ENCODE measurements at regions not wholly inside any gene's neighbourhood (a gene's known extent, or its start where the extent isn't known, plus 50 kb on each side); places are given as distances from the start of the nearest gene placed in this dataset.
"Not testable (repeated sequence)": the region's sequence is repeated elsewhere in the genome, so short reads cannot be mapped to it uniquely, and the experiment has no call there.

DNA sequence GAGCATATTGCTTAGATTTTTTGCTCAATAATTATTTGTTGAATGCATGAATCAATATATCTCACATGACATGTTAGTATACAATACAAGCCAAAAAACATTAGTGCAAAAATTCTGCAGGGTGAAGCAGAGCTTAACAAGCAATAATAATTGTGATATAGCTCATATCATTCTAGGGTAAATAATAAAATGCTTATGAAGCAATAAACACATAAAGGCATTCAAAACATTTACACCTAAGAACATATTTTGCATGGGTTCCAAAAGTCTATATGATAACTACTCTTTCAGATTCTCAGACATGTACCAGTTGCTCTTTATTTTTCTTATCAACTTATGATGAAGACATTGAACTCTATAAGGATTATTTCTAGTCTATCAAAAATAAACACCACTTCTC lies 886.2 kb downstream of the TRHDE start:
- Histone ChIP-seq H3K36me3 (no peaks in the 10 kb centered on the region), H3K27ac (no peak overlapping the region), H3K27me3 (no peaks in the 10 kb centered on the region), H3K9me3 (replicated peaks) (no peaks in the 10 kb centered on the region), H3K4me1 (no peaks in the 10 kb centered on the region), H3K4me3 (no peak overlapping the region)
- no peak for DNase-seq

DNA sequence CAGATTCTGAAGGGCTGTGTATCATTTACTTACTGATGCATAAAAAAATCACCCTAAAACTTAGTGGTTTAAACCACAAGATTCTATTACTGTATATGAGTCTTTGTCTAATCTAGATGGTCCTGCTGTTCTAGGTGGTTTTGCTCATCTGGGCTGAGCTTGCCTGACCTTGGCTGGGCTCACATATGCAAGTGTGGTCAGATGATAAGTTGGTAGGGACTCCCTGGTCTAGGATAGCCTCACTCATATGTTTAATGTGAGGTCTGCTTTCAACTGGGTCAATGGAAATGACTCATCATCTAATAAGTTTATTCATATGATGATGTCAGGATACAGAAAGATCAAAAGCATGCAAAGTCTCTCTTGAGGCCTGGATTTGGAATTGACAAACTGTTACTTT lies 887.8 kb downstream of the TRHDE start:
- no peaks in the 10 kb centered on the region for H3K9me3 ChIP-seq (replicated peaks)
- no peak overlapping the region for H3K4me3 ChIP-seq
- DNase-seq: peak in 1 of 2 experiments; percentile 10
- H3K27me3 ChIP-seq: no peaks in the 10 kb centered on the region
- H3K4me1 ChIP-seq: no peaks in the 10 kb centered on the region
- no peak overlapping the region for H3K27ac ChIP-seq
- no peaks in the 10 kb centered on the region for H3K36me3 ChIP-seq

DNA sequence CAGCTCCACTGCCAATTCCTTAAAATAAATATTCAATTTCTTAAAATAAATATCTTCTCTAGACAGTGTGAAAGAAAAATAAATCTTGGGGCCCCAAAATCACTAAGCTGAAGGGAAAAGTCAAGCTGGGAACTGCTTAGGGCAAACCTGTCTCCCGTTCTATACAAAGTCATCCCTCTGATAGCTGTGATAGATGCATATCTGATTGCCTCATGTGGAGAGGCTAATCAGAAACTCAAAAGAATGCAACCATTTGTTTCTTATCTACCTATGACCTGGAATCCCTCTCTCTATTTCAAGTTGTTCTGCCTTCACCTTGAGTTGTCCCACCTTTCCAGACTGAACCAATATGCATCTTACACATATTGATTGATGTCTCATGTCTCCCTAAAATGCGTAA lies 889.8 kb downstream of the TRHDE start:
- H3K27me3 ChIP-seq: no peaks in the 10 kb centered on the region
- no peaks in the 10 kb centered on the region for H3K9me3 ChIP-seq (replicated peaks)
- no peaks in the 10 kb centered on the region for H3K36me3 ChIP-seq
- H3K4me3 ChIP-seq: no peak overlapping the region
- no peaks in the 10 kb centered on the region for H3K4me1 ChIP-seq
- no peak overlapping the region for H3K27ac ChIP-seq
- DNase-seq: no peak

DNA sequence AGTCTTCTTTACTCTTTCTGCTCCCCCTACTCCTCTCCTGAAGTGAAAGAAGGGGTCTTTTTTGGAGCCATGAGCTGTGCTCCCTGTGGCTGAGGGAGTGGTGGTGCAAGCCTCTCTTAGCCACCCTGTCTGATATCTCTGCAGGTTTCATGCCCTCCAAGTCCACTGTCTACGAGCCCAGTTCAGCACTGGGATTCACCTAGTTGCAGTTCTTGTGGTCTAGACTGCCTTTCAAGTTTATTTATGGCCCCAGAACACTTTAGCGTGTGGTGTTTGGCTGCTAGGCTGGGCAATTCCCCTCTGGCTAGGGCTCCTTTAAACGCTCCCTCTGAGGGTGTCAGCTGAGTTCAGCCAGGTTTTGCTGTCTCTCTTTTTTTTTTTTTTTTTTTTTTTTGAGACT lies 908.6 kb downstream of the TRHDE start:
- Histone ChIP-seq H3K27me3 (no peaks in the 10 kb centered on the region), H3K4me3 (no peak overlapping the region), H3K36me3 (no peaks in the 10 kb centered on the region), H3K4me1 (no peaks in the 10 kb centered on the region), H3K9me3 (replicated peaks) (no peaks in the 10 kb centered on the region), H3K27ac (no peak overlapping the region)
- DNase-seq: no peak

DNA sequence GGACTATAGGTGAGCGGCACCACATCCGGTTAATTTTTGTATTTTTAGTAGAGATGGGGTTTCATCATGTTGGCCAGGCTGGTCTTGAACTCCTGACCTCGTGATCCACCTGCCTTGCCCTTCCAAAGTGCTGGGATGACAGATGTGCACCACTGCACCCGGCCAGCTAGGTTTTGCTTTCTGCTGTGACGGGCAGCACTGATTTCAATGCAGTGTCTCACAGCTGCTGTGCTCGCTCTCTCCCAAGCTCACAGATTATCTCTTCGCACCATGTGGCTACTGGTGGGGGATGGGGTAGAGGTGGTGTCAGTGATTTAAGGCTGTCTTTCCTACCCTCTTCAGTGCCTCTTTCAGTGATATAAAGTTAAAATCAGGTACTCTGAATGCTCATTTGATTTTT lies 909.1 kb downstream of the TRHDE start:
- no peaks in the 10 kb centered on the region for H3K4me1 ChIP-seq
- H3K27ac ChIP-seq: no peak overlapping the region
- H3K27me3 ChIP-seq: no peaks in the 10 kb centered on the region
- H3K9me3 ChIP-seq (replicated peaks): no peaks in the 10 kb centered on the region
- H3K36me3 ChIP-seq: no peaks in the 10 kb centered on the region
- peak in 1 of 2 experiments; percentile 7 for DNase-seq
- no peak overlapping the region for H3K4me3 ChIP-seq

DNA sequence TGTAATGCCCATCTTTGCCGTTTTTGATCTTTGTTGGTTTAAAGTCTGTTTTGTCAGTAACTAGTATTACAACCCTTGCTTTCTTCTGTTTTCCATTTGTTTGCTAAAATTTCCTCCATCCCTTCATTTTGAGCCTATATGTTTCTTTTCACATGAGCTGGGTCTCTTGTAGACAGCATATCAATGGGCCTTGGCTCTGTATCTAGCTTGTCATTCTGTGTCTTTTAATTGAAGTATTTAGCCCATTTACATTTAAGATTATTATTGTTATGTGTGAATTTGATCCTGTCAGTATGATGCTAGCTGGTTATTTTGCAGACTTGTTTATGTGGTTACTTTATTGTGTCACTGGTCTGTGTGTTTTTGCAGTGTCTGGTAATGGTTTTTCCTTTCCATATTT lies 913.2 kb downstream of the TRHDE start:
- no peaks in the 10 kb centered on the region for H3K27me3 ChIP-seq
- H3K4me1 ChIP-seq: no peaks in the 10 kb centered on the region
- H3K36me3 ChIP-seq: no peaks in the 10 kb centered on the region
- no peak overlapping the region for H3K27ac ChIP-seq
- H3K9me3 ChIP-seq (replicated peaks): no peaks in the 10 kb centered on the region
- DNase-seq: no peak
- no peak overlapping the region for H3K4me3 ChIP-seq

DNA sequence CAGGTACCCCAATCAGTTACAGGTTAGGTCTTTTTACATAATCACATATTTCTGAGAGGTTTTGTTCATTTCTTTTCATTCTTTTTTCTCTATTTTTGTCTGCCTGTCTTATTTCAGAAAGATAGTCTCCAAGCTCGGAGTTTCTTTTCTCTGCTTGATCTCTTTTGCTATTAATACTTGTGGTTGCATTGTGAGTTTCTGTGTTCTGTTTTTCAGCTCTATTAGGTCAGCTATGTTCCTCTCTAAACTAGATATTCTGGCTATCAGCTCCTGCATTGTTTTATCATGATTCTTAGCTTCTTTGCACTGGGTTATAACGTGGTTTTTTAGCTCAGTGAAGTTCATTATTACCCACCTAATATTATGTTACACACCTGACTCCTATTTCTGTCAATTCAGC lies 914.1 kb downstream of the TRHDE start:
- Histone ChIP-seq H3K9me3 (replicated peaks) (no peaks in the 10 kb centered on the region), H3K27ac (no peak overlapping the region), H3K36me3 (no peaks in the 10 kb centered on the region), H3K27me3 (no peaks in the 10 kb centered on the region), H3K4me1 (no peaks in the 10 kb centered on the region), H3K4me3 (no peak overlapping the region)
- DNase-seq: no peak

DNA sequence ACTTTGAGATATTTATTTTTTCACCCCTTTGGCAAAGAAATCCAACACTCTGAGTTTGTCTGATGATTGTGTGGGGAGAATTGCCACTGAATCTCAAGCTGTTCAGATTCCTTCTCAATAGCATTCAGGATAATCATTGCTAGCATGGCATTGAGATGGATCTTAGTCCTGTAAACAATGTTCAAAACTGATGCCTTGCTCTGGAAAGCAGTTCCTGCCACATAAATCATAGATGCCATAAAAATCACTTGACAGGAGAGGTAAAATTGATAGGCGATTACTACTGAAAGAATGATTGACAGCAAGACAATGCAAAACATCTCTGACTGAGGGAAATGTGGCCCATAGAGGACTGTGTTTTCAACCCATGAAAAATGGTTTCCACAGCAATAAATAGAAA lies 915.6 kb downstream of the TRHDE start:
- Histone ChIP-seq H3K27me3 (no peaks in the 10 kb centered on the region), H3K9me3 (replicated peaks) (no peaks in the 10 kb centered on the region), H3K4me3 (no peak overlapping the region), H3K36me3 (no peaks in the 10 kb centered on the region), H3K27ac (no peak overlapping the region), H3K4me1 (no peaks in the 10 kb centered on the region)
- DNase-seq: no peak

DNA sequence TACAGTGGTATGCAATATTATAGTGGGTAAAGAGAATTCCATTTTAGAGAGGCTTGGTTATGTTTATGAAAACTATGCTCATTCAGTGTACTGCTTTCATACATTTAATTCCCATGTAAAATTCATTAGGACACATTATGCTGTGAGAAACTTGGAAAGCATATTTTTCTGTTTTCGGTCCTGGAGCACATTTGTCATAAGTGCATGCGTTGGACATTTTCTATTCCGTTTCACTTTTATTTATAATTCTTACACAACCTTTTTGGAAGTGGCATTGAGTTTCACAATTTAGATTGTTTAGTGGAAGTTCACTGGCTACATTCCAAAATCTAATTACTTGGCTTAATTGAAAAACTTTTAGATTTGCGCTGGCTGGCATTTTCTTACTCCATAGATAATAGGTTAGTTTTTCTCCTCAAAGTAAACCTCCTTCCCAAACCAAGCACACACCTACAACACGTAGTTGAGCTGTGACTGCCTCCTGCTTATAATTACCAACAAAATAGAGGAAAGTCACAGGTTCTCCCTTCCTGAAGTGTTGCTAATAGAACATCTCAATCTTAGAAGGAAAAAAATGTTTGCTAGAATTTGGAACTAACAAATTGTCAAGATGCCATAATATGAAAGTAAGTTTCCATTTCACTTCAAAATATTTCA lies 938.5 kb downstream of the TRHDE start:
- H3K9me3 ChIP-seq (replicated peaks): no peaks in the 10 kb centered on the region

DNA sequence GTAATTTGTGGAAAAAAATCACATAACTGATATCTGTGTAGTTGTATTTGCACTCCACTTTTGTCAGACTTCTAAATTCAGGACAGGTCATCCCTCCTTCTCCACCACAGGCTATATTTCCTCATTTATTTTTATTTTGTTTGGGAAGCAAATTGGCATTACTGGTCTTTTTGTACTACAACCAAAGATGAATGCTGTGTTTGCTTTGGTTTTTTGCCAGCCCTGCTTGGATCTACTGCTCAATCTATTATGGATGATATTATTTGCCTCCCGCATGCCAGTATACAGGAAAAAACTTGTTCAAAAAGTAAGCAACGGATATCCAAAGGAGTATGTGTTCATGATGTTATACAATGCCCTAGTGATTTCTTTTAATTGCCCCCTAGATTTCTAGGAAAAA lies 948.8 kb downstream of the TRHDE start:
- H3K36me3 ChIP-seq: no peaks in the 10 kb centered on the region

More for the DNA sequence above, 938.5 kb downstream of the TRHDE start:
- no peak overlapping the region for H3K27ac ChIP-seq
- no peaks in the 10 kb centered on the region for H3K27me3 ChIP-seq
- no peaks in the 10 kb centered on the region for H3K36me3 ChIP-seq
- no peaks in the 10 kb centered on the region for H3K4me1 ChIP-seq
- no peak overlapping the region for H3K4me3 ChIP-seq
- no peak for DNase-seq

DNA sequence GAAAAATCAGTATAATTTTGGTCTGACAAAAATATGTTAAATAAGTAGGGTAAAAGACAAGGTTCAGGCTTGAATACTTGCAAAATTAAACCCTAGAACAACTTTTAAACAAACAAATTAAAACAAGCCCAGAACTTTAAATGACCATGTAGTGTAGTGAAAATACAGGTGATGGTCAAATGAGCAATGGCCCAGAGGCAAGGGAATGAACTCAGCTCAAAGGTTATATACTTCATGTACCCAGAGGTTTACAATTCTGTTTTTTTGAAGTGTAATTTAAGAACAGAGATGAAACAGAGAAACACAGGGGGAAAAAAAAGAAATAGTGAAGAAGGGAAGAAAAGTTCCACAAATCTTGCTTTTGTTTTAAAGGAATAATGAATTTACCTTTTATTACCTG lies 949.2 kb downstream of the TRHDE start:
- no peak for DNase-seq
- Histone ChIP-seq H3K4me3 (no peak overlapping the region), H3K9me3 (replicated peaks) (no peaks in the 10 kb centered on the region), H3K36me3 (no peaks in the 10 kb centered on the region), H3K4me1 (no peaks in the 10 kb centered on the region), H3K27ac (no peak overlapping the region), H3K27me3 (no peaks in the 10 kb centered on the region)

More for the DNA sequence above, 948.8 kb downstream of the TRHDE start:
- H3K27ac ChIP-seq: no peak overlapping the region
- H3K9me3 ChIP-seq (replicated peaks): no peaks in the 10 kb centered on the region
- H3K4me3 ChIP-seq: no peak overlapping the region
- H3K4me1 ChIP-seq: no peaks in the 10 kb centered on the region
- DNase-seq: no peak
- H3K27me3 ChIP-seq: no peaks in the 10 kb centered on the region

DNA sequence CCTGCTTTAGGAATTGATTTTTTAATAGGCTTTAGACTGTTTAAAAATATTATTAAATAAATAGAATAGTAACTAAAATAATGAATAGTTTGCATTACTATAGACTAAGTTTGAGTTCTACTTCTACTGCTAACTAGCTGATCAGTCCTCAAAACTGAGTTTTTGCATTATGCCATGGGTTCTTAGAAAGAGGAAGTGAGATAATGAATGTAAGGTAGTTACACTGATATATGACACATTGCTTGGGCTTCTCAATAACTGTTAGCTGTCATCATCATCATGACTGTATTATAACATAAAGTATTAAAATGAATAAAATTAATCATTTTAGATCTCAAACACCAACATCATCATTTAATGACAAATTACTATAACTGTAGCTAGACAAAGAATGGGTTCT lies 949.7 kb downstream of the TRHDE start:
- no peaks in the 10 kb centered on the region for H3K27me3 ChIP-seq
- H3K27ac ChIP-seq: no peak overlapping the region
- no peaks in the 10 kb centered on the region for H3K4me1 ChIP-seq
- DNase-seq: no peak
- no peaks in the 10 kb centered on the region for H3K9me3 ChIP-seq (replicated peaks)
- H3K36me3 ChIP-seq: no peaks in the 10 kb centered on the region
- H3K4me3 ChIP-seq: no peak overlapping the region

DNA sequence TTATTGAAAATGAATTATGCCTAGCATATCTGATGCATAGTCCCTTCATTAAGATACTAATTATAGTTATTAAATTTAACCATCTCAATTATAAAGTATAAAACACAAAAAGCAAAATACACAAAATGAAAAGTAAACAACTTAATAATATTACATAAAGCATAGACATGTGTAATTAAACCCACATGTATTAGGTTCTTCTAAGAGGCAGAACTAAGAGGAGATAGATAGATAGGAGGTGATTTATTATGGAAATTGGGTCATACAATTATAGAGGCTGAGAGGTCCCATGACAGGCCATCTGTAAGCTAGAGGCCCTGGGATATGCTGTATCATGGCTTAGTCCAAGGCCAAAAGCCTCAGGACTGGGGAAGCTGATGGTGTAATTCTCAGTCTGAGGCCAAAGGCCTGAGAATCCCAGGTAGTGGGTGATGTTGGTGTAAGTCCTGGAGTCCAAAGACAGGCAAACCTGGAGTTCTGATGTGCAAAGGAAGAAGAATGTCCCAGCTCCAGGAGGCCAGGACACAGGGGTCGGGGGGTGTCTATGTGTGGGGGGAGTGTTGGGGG lies 953.3 kb downstream of the TRHDE start:
- no peak for DNase-seq
- H3K9me3 ChIP-seq (replicated peaks): no peaks in the 10 kb centered on the region
- H3K36me3 ChIP-seq: no peaks in the 10 kb centered on the region
- no peaks in the 10 kb centered on the region for H3K4me1 ChIP-seq
- no peak overlapping the region for H3K27ac ChIP-seq
- H3K27me3 ChIP-seq: no peaks in the 10 kb centered on the region
- no peak overlapping the region for H3K4me3 ChIP-seq

DNA sequence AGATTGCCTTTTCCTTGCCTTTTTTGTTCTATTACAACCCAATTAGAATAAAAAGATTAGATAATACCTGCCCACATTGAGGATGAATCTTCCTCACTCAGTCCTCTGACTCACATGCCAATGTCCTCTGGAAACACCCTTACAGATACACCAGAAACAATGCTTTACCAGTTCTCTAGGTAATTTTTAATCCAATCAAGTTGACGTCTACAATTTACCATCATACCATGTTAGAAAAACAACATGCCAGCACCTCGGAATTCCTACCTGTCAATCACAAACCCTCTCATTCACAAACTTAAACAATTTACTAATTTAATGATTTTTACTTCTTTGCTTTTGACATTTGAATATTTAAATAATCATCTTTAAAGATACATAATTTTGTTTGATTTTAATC lies 953.8 kb downstream of the TRHDE start:
- H3K36me3 ChIP-seq: no peaks in the 10 kb centered on the region
- no peak overlapping the region for H3K27ac ChIP-seq
- no peaks in the 10 kb centered on the region for H3K4me1 ChIP-seq
- H3K4me3 ChIP-seq: no peak overlapping the region
- no peaks in the 10 kb centered on the region for H3K9me3 ChIP-seq (replicated peaks)
- DNase-seq: no peak
- no peaks in the 10 kb centered on the region for H3K27me3 ChIP-seq

DNA sequence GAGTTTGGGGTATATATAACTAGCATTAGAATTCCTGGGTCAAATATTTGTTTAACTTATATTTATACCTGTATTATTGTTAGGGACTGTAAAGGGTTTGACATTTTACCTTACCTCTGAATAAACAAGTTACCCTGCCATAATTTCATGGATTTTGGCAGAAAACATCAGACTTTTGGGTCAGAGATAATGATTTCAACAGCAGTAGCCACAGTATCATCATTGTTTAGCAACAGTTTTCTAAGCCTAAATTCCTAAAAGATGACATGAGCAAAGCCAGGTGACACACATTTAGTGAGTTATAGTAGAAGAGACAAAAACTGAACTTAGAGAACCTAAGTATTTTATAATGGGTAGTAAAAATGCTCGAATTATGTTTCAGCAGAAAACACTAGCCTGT lies 954.4 kb downstream of the TRHDE start:
- Histone ChIP-seq H3K36me3 (no peaks in the 10 kb centered on the region), H3K4me3 (no peak overlapping the region)

DNA sequence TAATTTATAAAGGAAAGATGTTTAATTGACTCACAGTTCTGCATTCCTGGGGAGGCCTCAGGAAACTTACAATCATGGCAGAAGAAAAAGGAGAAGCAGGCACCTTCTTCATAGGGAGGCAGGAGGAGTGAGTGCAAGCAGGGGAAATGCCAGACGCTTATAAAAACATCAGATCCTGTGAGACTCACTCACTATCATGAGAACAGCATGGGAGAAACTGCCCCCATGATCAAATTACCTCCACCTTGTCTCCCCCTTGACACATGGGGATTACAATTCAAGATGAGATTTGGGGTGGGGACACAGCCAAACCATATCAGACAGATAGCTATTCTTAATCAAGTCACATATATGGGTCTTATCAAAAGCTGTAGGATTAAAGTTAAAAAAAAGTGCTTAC lies 956.7 kb downstream of the TRHDE start:
- not testable (repeated sequence) for H3K36me3 ChIP-seq; DNase-seq; H3K4me3 ChIP-seq; H3K9me3 ChIP-seq (replicated peaks); H3K4me1 ChIP-seq; H3K27ac ChIP-seq; H3K27me3 ChIP-seq

More for the DNA sequence above, 954.4 kb downstream of the TRHDE start:
- Histone ChIP-seq H3K9me3 (replicated peaks) (no peaks in the 10 kb centered on the region), H3K4me1 (no peaks in the 10 kb centered on the region), H3K27ac (no peak overlapping the region), H3K27me3 (no peaks in the 10 kb centered on the region)
- no peak for DNase-seq

Data from SJCRH30 (cell line).